Smooth muscle cell of the brain vasculature (primary cell): ENCODE measurements at regions not wholly inside any gene's neighbourhood (a gene's known extent, or its start where the extent isn't known, plus 50 kb on each side); places are given as distances from the start of the nearest gene placed in this dataset.

Source experiments
- DNase-seq: peaks from one replicate; pipeline ENCODE4 v3.0.0-alpha.2; 2012; ENCODE audit warnings: low read depth, low spot score

DNA sequence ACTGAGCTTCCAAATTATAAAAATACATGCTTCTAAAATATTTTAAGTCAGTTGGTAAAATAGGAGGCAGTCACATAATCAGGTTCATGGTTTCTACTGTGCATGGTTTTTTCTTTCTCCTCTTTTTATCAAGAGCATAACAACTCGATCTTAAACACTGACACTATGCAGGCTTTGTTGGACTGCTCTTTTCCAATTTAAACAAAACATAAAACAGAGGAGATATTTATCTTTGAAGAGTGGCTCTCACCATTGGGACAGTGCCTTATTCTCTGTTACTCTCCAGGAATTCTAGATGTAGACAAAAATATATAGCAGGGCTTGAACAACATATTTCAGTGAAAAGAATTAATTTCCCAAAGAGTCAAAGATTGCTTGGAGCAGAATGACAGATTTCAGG, 883.5 kb upstream of the ADGRL2 start:
- DNase-seq, result no peak

DNA sequence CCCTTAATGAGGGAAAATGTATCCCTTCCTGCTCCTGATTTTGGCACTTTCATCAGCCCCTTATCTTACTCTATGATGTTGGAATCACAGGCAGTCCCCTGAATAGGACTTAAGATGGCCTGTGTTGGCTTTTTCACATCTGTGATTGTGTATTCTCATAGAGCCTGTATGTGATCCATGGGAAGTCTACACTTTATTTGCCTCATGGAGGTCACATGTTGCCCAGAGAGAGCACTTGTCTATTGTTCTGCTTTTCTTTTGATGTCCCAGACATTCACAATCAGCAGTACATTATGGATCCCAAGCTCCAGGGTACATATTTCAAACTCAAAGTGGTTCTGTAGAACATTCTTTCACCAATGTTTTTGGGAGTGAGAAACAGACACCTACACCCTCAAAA, 885.2 kb upstream of the ADGRL2 start:
- no peak for DNase-seq

DNA sequence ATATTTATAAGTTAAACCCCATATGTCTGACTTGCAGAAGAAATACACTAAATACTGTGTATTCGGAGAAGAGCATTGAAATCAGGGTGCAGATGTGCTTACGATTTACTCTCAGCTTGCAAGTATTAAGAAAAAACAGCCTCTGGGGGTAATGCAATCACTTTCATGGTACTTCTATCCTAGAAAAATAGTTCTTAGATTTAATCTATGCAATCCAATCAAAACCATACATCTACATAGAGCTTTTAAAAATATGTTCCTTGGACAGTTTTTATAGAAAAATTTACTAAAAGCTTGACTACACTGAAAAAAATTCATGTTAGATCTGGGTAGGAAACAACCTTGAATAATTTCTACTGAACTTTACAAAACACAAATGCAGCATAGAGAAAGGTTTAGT, 890.3 kb upstream of the ADGRL2 start:
- no peak for DNase-seq

DNA sequence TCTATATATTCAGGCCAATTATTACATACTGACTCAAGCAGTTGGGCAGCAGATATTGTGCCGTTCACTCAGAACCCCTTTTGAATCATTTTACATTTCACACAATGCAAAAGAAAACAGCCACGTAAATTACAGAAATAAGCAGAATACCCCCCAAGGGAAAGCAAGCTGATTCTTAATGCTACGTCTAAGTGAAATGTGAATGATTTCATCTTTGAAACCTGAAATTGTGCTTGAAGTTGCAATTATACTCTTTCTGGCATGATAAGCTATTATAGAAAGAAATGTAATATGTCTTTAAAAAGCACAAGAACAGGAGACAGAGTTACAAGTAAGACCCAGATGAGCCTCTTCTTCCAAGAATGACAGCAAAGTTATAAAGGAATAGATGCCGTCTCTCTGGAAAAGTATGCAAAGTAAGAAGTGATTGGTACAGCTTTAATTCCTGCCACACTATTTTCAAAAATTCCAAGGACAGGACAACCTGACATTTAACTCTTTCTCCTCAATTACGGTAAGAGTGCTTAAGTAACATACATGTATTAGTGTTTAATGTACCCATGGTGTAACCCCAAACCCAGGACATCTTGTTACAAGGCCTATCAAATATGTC, 891.5 kb upstream of the ADGRL2 start:
- DNase-seq, result no peak

DNA sequence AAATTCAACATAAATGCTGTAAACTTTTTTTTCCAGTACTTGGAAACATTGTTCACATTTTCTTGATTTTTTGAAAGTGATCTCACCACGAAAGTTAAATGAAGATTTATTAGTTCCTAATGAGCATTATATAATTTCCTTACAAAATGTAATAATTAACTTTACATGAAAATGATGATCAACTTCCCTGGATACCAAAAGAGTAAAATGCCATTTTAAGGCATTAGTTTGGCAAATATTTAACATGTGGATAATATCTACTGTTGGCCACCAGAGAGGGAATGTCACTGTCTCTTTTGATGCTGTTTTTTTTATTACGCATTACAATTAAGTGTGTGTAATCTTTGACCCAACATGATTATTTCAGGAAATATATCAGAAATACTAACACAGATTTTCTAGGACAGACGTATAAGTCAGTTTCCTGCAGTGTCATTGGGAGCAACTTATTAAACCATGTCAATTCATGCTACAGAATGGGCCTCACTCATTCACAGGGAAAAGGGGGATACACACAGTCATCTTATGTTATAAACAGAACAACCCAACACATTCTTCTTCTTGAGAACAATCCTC, 903.9 kb upstream of the ADGRL2 start:
- no peak for DNase-seq

DNA sequence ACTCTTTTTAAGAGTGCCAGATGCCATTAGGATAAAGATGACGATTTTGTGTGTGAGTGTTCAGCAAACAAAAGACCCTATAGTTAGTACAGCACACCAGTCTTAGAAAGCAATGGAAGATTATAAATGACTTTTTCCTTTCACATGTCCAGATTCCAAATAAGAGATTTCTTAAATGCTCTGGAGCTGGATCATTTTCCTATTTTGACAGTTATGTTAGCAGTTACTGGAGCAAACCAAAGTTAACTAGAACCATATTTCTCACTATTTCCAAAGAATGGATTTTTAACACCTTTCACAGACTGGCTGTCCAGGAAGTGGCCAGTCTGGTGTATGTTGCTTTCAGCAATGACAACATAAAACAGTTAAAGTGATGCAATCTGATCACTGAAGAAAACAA, 905.8 kb upstream of the ADGRL2 start:
- DNase-seq, result no peak

DNA sequence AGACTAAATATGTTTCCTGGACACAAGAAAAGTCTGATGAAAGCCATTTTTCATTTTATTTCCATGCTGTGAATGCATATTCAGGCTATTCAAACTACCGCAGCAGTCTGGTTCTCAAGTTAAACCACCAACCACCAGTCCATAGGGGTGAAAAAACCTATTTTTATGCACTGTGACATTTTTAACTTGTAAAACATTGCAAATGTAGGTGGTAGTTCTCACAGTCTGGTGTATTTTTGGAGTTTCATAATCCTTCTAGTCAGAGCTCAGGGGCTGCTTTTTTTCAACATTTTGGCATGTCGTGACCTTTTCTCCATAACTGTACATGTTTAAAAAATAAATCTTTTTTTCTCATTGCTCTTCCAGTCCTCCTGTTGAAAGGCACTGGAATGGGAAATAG, 907.6 kb upstream of the ADGRL2 start:
- no peak for DNase-seq

DNA sequence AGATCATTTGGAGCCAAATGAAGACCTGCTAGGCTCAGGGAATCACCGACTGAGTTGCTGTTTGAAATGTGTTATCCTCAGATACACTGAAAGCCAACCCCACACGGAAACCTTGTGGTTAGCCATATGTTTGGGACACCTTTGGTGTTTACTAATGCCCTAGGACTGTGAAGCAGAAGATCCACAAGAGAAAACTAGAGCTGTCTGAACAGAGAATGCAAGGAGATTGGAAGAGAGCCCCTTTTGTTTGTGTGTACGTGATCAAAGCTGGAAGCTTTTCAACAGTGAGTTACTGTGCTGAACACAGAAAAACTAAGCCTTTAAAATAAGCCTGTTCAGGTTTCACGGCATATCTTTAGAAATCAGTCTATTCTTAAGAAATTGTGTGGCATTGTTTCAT, 908.2 kb upstream of the ADGRL2 start:
- DNase-seq, result no peak

DNA sequence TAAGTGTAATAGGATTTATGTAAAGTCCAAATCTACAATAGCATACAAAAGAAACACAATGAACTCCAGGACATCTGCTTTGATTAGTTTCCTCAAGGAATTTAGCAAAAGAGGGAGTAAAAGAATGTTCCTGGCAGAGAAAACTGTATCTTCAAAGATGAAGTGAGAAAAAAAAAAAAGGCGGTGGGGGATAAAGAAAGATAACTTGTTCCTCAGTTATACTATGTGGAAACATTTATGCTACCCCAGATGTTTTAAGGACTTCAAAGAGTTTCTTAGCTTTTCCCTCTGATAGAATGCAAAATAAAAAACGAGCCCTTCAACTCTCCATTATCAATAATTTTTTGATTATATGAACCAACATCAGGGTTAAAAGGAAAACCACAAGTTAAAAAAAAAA, 908.9 kb upstream of the ADGRL2 start:
- DNase-seq, result no peak

DNA sequence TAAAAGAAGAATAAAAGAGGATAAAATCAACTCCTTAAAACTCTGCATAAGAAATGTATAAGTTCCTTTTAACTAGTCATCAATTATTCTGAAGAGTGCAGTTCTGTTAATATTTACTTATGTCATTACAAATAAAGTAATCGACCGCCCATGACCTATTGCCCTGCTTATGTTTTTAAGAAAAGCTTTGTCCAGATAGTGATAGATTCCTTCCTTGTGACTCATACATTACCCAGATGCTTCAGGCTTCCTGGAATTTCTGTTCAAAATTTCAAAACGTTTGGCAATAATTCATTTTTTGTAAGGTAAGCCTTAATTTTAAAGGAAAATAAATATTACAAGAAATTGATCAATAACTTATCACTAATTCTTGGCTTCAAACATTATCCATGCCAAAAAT, 918.2 kb upstream of the ADGRL2 start:
- DNase-seq, result peak; percentile 3

DNA sequence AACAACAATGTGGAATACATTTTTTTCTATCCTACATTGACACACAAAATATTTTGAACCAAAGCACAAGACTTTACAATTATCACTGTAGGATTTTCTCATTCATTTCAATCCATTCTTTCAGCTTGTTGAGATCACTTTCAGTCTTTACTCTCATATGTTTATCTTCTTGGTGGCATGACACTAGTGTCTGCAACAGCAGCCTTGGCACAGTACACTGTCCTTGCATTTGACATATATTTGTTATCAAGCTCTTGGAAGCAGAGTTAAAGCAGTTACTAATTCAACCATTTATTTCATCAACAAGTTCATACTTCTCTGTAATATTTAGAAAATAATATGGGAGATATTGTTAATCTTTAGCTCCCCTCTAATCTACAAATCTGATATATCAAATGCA, 922.4 kb upstream of the ADGRL2 start:
- no peak for DNase-seq

DNA sequence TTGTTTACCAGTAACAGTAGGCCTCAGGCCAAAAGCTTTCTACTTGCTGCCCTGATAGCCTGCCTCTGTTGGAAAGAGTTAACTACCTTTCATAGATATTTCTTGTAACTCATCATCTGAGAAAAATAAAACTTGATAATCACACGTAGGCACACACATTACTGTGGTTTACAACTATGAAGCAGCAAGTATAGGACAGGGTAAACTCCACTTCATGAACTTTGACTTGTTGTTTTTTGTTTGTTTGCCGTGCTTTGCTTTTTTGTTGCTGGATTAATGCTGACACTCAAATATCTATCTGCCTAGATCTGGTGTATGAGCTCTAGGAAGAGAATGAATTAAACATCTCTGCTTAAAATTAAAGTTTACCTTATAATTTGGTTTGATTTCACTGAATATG, 924.7 kb upstream of the ADGRL2 start:
- no peak for DNase-seq

DNA sequence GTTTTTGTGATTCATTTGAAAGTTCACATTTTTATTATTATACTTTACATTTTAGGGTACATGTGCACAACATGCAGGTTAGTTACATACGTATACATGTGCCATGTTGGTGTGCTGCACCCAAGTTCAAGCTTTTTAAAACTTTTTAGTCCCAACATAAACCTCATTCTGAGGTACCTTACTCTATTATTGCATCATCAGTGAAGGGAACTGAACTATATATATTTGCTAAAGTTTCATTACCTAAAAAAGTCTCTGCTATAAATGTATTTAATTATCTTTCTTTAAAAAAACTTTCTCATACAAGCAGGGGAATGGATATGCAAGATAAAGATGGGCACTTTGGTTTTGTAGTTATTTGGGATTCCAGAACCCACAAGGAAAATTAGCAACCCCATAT, 931.4 kb upstream of the ADGRL2 start:
- no peak for DNase-seq

DNA sequence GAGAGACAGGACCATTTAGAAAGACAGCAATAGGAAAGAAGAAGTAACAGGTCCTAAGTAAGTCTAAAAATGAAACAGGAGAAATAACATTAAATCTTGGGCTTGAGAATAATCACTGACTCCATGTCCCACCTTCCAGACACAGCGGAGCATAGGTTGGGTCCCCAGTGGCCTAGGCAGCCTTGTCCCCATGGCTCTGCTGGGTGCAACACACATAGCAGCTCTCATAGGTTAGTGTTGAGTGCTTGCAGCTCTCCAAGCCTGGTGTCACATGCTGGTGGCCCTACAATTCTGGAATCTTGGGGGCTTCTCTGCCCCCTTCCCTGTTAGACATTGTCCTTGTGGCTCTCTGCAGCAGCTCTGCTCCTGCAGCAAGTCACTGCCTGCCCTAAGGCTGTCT, 952.8 kb upstream of the ADGRL2 start:
- no peak for DNase-seq

DNA sequence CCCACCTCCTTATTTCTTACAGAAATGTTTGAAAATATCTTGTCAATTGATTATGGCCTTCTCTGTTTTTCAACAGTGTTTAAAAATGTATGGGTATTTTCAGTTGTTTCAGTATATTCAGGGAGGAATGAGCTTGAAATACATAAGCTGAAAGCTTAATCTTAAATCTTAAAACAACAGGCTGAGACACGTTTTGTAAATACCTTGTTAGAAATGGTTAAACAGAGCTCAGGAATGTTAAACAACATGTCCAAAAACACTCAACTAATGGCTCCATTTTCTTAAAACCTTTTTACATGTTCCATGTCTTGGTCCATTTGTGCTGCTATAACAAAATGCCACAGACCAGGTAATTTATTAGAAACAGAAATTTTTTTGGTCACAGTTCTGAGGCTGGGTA, 953.8 kb upstream of the ADGRL2 start:
- no peak for DNase-seq

DNA sequence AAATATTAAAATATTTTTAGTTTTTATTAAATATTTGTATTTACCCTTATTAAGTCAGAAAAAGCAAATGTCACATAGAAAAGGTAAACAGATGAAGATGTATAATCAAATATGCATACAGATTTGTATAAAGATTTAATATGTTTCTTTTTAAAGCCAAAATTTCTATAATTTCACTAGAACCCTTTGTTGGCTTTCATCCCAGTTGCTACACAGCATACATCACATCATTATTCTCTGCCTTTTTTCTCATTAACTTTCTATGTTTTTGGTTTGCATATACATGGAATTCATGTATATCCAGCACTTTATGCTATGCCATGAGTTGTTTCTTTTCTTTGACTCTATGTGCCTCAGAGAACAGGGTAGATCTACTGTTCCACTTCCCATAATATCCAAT, 957.9 kb upstream of the ADGRL2 start:
- DNase-seq, result no peak

DNA sequence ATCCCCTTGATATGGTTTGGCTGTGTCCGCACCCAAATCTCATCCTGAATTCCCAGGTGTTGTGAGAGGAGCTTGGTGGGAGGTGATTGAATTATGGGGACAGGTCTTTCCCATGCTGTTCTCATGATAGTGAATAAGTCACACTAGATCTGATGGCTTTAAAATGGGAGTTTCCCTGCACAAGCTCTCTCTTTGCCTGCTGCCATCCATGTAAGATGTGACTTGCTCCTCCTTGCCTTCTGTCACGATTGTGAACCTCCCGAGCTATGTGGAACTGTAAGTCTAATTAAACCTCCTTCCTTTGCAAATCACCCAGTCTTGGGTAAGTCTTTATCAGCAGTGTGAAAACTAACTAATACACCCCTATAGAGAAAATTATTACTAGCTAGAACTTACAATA, 959.5 kb upstream of the ADGRL2 start:
- DNase-seq, result no peak

DNA sequence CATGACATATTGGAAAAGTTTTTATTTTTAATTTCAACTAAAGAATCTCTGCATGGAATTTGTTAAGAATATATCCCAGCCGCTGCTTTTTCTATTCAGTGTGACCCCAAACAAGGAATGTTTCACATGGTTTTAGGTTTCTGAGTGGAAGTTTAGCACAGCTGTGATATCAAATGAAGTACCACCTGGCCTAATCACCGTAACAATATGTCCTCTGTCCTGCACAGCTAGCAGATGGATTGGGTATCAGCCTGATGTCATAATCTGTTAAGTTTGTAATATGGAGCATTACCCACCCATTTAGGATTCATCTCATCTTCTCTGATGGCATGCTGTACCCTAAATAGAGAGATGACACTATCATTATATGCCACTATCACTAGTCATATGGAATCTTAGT, 963.7 kb upstream of the ADGRL2 start:
- no peak for DNase-seq

DNA sequence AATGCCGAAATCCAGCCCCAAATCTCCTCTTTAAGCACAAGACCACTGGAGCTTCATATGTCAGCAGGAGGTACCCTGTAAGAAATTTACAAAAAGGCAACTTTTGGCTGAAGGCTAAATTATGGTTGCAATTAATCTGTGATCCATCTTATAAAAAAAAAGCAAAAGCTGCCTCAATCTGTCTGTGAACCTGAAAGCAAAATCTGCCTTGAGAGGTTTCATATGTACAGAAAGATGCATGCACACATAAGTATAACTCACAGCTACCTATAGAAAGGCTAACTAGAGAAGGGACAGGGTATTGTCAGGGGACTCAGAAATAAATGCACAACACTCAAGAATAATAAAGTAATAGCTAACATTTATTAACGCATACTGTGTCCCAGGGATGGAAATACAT, 964.2 kb upstream of the ADGRL2 start:
- DNase-seq, result no peak

DNA sequence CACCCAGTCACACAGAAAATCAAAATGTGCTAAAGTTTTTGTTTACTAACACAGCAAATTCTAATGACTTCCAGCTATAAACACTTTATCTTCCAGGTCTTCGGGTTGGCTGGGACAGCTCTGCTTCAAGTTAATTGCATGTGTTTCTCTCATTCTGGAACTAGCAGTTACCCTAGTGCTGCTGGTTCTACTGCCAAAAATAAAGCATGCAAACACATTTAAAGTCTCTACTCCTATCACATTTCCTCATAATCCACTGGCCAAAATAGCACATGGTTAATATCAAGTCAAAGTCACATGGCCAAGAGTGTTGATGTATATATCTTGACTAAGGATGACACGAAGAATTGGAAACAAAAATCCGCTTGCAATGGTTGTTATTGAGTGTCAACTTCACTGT, 973.1 kb upstream of the ADGRL2 start:
- no peak for DNase-seq

DNA sequence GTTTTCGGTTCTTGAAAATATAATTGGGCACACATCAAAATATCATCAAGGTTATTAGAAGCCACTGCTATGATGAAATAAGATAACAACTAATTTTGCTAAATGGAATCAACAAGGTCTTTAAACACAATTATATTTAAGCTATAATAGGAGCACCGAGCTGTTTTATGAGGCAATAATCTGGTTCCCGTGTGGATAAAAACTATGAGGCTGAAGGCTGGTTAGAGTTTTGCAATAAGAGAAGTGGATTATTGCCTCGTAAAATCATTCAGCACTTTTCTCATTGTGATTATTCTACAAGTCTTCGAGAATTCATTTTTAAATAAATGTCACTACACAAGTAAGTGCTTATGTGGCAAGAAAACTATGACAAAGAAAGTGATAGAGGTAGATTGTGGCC, 975.7 kb upstream of the ADGRL2 start:
- no peak for DNase-seq

DNA sequence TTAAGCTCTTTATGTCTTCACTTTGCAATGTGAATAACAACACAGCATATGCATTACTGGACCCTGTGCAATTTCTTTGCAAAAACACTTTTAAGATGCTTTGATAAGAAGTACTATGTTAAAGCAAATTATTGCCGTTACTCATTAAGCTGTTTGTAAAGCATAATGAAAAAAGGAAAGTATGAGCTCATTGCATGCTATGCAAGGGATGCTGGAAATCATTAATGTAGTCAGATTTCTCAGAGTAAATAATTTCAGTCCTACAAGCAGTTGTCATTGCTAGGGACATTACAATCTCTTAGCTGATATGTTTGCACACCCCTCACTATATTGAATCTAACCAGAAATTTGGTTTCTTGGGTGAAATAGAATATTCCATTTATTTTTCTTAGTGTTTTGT, 982.5 kb upstream of the ADGRL2 start:
- DNase-seq, result no peak

DNA sequence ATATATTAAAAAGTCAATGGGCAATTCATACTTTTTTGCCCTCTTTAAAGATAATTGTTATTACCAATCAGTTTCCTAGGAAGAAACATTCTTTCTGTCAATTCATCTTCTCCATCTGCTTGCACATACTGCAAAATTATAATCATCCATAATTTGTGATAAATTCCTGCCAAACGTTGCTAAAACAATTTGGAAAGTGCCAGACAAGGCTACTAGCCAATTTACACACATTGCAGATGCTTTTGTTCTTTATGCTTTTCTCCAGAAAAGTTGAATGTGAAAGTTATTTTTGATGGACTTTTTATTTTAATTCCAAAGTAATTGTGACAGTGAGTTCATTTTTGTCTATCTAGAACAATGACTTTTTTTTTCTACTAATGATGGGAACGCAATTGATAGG, 992.8 kb upstream of the ADGRL2 start:
- no peak for DNase-seq

DNA sequence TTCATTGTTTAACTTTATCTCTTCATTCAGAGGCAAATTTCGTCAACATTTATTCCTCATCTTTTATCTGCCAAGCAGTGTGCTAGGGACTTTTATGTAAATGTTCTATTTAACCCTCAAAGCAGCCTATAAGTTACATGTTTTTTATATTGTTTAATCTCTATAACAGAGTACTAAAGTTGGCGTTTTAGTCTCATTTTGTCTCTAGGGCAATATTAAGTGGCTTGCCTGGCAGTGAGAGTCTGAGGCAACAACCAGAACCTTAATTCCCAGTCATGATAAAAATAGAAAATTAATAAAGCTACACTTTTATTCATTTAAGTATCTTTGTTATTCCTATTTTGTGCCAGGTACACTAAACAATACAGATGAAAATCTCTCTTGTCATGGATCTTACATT, 994.3 kb upstream of the ADGRL2 start:
- no peak for DNase-seq
